DND-41 (cell line): ENCODE measurements at regions not wholly inside any gene's neighbourhood (a gene's known extent, or its start where the extent isn't known, plus 50 kb on each side); places are given as distances from the start of the nearest gene placed in this dataset.

Source experiments
- EZH2 ChIP-seq: IDR thresholded peaks from 3 replicates; pipeline ENCODE4 v1.6.1; 2012; ENCODE audit warnings: borderline replicate concordance, low read depth, mild to moderate bottlenecking, moderate library complexity, low read length, inconsistent platforms; ENCODE audit not compliant: severe bottlenecking
- TF ChIP-seq, protein P1 (sequence below): IDR thresholded peaks from 2 replicates; pipeline ENCODE4 v1.5.1; 2012; ENCODE audit warnings: borderline replicate concordance, low read length, moderate library complexity, mild to moderate bottlenecking; ENCODE audit not compliant: poor library complexity, severe bottlenecking; ENCODE audit errors: extremely low read depth

DNA sequence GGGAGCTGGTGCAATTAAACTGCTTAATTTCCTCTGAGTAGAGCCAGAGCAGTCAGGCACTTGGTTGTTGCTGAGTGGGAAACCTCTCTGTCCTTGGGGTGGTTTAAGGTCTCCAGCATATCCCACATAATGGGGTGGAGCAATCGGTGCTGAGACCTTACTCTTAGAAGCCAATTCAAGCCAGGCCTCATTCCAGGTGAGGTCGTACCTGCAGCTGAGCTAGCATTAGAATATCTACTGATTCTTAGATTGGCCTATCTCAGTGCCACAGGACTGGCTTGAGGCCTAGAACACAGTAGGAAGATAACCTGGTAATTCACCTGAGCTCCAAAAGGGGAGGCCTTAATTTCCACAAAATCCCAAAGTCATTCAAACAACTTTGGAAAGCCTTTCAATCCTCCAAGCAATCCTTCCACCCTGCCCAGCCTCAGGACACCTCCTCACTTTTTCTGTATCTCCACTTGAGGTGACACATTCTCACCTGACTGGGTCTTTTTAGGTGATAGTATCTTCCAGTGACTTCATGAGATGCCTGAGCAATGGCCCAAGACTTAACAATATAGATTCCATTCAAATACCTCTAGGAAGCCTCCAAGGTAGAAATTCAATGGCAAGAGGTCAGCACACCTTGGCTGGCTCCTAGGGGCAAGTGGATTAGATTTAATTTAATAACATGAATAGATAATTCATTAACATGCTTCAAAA, 91.0 kb downstream of the FEM1C start:
- TF ChIP-seq EZH2, result no peak
- TF ChIP-seq, protein P1, sequence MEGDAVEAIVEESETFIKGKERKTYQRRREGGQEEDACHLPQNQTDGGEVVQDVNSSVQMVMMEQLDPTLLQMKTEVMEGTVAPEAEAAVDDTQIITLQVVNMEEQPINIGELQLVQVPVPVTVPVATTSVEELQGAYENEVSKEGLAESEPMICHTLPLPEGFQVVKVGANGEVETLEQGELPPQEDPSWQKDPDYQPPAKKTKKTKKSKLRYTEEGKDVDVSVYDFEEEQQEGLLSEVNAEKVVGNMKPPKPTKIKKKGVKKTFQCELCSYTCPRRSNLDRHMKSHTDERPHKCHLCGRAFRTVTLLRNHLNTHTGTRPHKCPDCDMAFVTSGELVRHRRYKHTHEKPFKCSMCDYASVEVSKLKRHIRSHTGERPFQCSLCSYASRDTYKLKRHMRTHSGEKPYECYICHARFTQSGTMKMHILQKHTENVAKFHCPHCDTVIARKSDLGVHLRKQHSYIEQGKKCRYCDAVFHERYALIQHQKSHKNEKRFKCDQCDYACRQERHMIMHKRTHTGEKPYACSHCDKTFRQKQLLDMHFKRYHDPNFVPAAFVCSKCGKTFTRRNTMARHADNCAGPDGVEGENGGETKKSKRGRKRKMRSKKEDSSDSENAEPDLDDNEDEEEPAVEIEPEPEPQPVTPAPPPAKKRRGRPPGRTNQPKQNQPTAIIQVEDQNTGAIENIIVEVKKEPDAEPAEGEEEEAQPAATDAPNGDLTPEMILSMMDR, result no peak
